Hepatocyte (in vitro differentiated cells): ENCODE measurements at regions not wholly inside any gene's neighbourhood (a gene's known extent, or its start where the extent isn't known, plus 50 kb on each side); places are given as distances from the start of the nearest gene placed in this dataset.

Experiments used
- DNase-seq: peaks from one replicate; pipeline ENCODE4 v3.0.0-alpha.2; 2016; ENCODE audit warnings: low spot score
- H2AFZ ChIP-seq: fragments of 200-600 bp; sonication (generic); 2 replicates; pipeline ENCODE4 v1.6.0; 2016; ENCODE audit warnings: antibody characterized with exemption, mild to moderate bottlenecking
- H3K27ac ChIP-seq: fragments of 200-600 bp; sonication (generic); 2 replicates; pipeline ENCODE4 v1.5.1; 2016; ENCODE audit warnings: mild to moderate bottlenecking
- H3K27me3 ChIP-seq: fragments of 200-600 bp; sonication (generic); 2 replicates; pipeline ENCODE4 v1.6.1; 2016
- H3K36me3 ChIP-seq: fragments of 200-600 bp; sonication (generic); replicated peaks from 2 replicates; pipeline ENCODE4 v1.5.1; 2016; ENCODE audit warnings: low read depth; ENCODE audit not compliant: insufficient read depth
- H3K4me1 ChIP-seq: fragments of 200-600 bp; sonication (generic); 2 replicates; pipeline ENCODE4 v1.5.1; 2016; ENCODE audit warnings: mild to moderate bottlenecking, moderate library complexity; ENCODE audit not compliant: insufficient read depth
- H3K4me2 ChIP-seq: fragments of 200-600 bp; sonication (generic); 2 replicates; pipeline ENCODE4 v1.6.0; 2016
- H3K4me3 ChIP-seq: fragments of 200-600 bp; sonication (generic); 2 replicates; pipeline ENCODE4 v1.5.1; 2016; ENCODE audit warnings: mild to moderate bottlenecking
- H3K79me2 ChIP-seq: fragments of 200-600 bp; sonication (generic); 2 replicates; pipeline ENCODE4 v1.6.0; 2017; ENCODE audit warnings: mild to moderate bottlenecking
- H3K9me2 ChIP-seq: fragments of 200-600 bp; sonication (generic); replicated peaks from 2 replicates; pipeline ENCODE4 v1.6.0; 2017; ENCODE audit warnings: mild to moderate bottlenecking; ENCODE audit not compliant: insufficient read depth
- H3K9me3 ChIP-seq: fragments of 200-600 bp; sonication (generic); 2 replicates; pipeline ENCODE4 v1.5.1; 2016; ENCODE audit warnings: low read depth, mild to moderate bottlenecking
- H4K20me1 ChIP-seq: fragments of 200-600 bp; sonication (generic); 2 replicates; pipeline ENCODE4 v1.6.0; 2016; ENCODE audit warnings: mild to moderate bottlenecking; ENCODE audit not compliant: insufficient read depth, poor library complexity, severe bottlenecking
- EZH2 ChIP-seq: fragments of 200-600 bp; sonication (generic); IDR thresholded peaks from 2 replicates; pipeline ENCODE4 v1.6.1; 2016; ENCODE audit warnings: antibody characterized with exemption, mild to moderate bottlenecking, borderline replicate concordance
- EZH2phosphoT487 ChIP-seq: fragments of 200-600 bp; sonication (generic); IDR thresholded peaks from one replicate; pipeline ENCODE4 v1.6.1; 2018; ENCODE audit warnings: antibody characterized with exemption, mild to moderate bottlenecking, low read depth, moderate library complexity; ENCODE audit not compliant: unreplicated experiment, severe bottlenecking
- WGBS: methylation state at CpG from one replicate; pipeline ENCODE4 v1.1.6; 2016; ENCODE audit warnings: low lambda C conversion rate; ENCODE audit errors: missing lambda C conversion rate; 5-methylcytosine and 5-hydroxymethylcytosine counted together
- TF ChIP-seq, protein P1 (sequence below): fragments of 200-600 bp; sonication (generic); IDR thresholded peaks from 2 replicates; pipeline ENCODE4 v1.5.1; 2016; ENCODE audit warnings: antibody characterized with exemption, mild to moderate bottlenecking; ENCODE audit not compliant: poor library complexity

DNA sequence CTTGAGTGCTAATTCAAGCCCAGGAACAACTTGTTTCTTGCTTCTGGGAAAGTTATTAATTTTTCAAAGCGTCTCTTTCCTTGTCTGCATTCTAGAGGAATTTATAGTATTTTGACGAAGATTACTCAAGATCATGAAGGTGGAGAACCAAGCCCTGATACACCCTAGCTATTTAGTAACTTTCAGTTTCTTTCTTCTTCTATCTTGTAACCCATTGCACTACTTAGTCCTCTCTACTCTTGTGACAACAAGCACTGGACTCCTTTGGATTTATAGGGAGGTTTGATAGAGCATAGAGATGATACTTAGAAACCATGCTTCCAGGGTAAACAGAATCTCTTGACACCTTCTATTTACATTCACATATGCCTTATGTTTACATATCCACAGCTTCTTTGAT lies 203.3 kb upstream of the GRM7 start:
- WGBS, result 91% methylated on average over 2 of the region's 2 CpGs

DNA sequence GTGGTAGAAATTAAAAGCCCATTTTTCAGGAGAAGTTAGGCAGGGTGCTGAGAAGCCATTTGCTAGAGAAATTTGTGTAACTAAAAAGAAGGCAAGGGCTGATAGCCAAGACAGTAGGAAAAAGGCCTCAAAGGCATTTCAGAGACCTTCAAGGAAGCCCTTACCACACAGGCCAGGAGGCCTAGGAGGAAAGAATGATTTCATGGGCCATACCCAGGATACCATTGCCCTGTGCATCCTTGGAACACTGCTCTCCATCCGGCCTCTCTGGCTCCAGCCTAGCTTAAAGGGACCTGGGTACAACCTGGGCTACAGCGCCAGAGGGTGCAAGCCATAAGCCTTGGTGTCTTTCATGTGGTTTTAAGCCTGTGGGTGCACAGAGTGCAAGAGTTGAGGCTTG lies 193.6 kb upstream of the GRM7 start:
- WGBS, result 97% methylated on average over 2 of the region's 2 CpGs
- no peaks in the 10 kb centered on the region for H3K9me2 ChIP-seq
- H2AFZ ChIP-seq, result no peak overlapping the region
- no peaks in the 10 kb centered on the region for H3K36me3 ChIP-seq
- no peaks in the 10 kb centered on the region for H3K4me1 ChIP-seq
- H3K27ac ChIP-seq, result no peak overlapping the region
- H3K79me2 ChIP-seq, result no peaks in the 10 kb centered on the region
- H3K4me2 ChIP-seq, result no peak overlapping the region
- no peaks in the 10 kb centered on the region for H3K9me3 ChIP-seq
- no peaks in the 10 kb centered on the region for H4K20me1 ChIP-seq
- no peaks in the 10 kb centered on the region for H3K27me3 ChIP-seq
- TF ChIP-seq EZH2 (no peak), EZH2phosphoT487 (no peak)
- TF ChIP-seq, protein P1, sequence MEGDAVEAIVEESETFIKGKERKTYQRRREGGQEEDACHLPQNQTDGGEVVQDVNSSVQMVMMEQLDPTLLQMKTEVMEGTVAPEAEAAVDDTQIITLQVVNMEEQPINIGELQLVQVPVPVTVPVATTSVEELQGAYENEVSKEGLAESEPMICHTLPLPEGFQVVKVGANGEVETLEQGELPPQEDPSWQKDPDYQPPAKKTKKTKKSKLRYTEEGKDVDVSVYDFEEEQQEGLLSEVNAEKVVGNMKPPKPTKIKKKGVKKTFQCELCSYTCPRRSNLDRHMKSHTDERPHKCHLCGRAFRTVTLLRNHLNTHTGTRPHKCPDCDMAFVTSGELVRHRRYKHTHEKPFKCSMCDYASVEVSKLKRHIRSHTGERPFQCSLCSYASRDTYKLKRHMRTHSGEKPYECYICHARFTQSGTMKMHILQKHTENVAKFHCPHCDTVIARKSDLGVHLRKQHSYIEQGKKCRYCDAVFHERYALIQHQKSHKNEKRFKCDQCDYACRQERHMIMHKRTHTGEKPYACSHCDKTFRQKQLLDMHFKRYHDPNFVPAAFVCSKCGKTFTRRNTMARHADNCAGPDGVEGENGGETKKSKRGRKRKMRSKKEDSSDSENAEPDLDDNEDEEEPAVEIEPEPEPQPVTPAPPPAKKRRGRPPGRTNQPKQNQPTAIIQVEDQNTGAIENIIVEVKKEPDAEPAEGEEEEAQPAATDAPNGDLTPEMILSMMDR, result no peak
- no peak overlapping the region for H3K4me3 ChIP-seq
- DNase-seq, result no peak

More for the DNA sequence above, 203.3 kb upstream of the GRM7 start:
- Histone ChIP-seq H3K4me2 (no peak overlapping the region), H3K4me1 (no peaks in the 10 kb centered on the region), H2AFZ (no peak overlapping the region), H3K9me2 (no peaks in the 10 kb centered on the region), H4K20me1 (no peaks in the 10 kb centered on the region), H3K27ac (no peak overlapping the region), H3K4me3 (no peak overlapping the region), H3K36me3 (no peaks in the 10 kb centered on the region), H3K79me2 (no peaks in the 10 kb centered on the region), H3K27me3 (no peaks in the 10 kb centered on the region), H3K9me3 (no peaks in the 10 kb centered on the region)
- TF ChIP-seq EZH2, result no peak
- TF ChIP-seq EZH2phosphoT487, result no peak
- TF ChIP-seq, protein P1, result no peak
- DNase-seq, result no peak

- no peak for TF ChIP-seq EZH2phosphoT487
- no peak for TF ChIP-seq EZH2
- TF ChIP-seq, protein P1, result no peak
Observed at GRCh38 chr3:6671363-6671762, 189.6 kb upstream of the GRM7 start.

DNA sequence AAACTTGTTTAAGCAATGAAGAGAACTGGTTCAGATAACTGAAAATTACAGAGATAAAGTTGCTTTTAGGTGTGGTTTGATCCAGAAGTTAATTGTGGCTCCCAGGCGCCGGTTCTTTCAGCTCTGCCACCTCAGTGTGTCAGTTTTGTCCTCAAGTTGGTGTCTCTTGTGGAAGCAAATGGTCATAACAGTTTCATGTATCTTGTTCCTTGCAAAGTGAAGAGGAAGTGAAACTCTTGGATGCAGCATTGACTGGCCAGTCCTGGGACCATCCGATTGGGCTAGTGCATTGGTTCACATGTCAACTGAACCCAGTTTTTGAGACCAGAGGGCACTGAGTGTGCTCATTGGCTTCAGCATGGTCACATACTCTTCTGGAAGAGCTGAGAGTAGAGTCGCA lies 181.4 kb upstream of the GRM7 start:
- Histone ChIP-seq H3K4me1 (no peaks in the 10 kb centered on the region), H3K4me2 (no peak overlapping the region), H3K27ac (no peak overlapping the region), H3K36me3 (no peaks in the 10 kb centered on the region), H3K27me3 (no peaks in the 10 kb centered on the region), H3K9me2 (no peaks in the 10 kb centered on the region), H3K9me3 (no peaks in the 10 kb centered on the region), H3K79me2 (no peaks in the 10 kb centered on the region), H4K20me1 (no peaks in the 10 kb centered on the region), H2AFZ (no peak overlapping the region), H3K4me3 (no peak overlapping the region)
- TF ChIP-seq EZH2, result no peak
- TF ChIP-seq, protein P1, result no peak
- DNase-seq, result no peak
- 90% methylated on average over 4 of the region's 4 CpGs for WGBS

More at GRCh38 chr3:6671363-6671762, 189.6 kb upstream of the GRM7 start:
- H3K4me3 ChIP-seq, result no peak overlapping the region
- no peak overlapping the region for H3K27ac ChIP-seq
- H3K36me3 ChIP-seq, result no peaks in the 10 kb centered on the region
- WGBS, result 60% methylated on average over 1 of the region's 1 CpG
- DNase-seq, result no peak
- no peak overlapping the region for H3K4me2 ChIP-seq
- no peaks in the 10 kb centered on the region for H3K27me3 ChIP-seq
- no peaks in the 10 kb centered on the region for H3K79me2 ChIP-seq
- H3K9me3 ChIP-seq, result no peaks in the 10 kb centered on the region
- no peaks in the 10 kb centered on the region for H3K9me2 ChIP-seq
- no peaks in the 10 kb centered on the region for H4K20me1 ChIP-seq
- H3K4me1 ChIP-seq, result no peaks in the 10 kb centered on the region
- H2AFZ ChIP-seq, result no peak overlapping the region
